Gastroesophageal sphincter (tissue), 4 donors: ENCODE measurements at regions not wholly inside any gene's neighbourhood (a gene's known extent, or its start where the extent isn't known, plus 50 kb on each side); places are given as distances from the start of the nearest gene placed in this dataset.

ENCODE experiments used
- ATAC-seq: fragments of 150-250 bp; one replicate; pipeline ENCODE4 v1.9.1; 2016; ENCODE audit warnings: mild to moderate bottlenecking, moderate library complexity
- H3K27ac ChIP-seq, 4 donors: fragments of 200-600 bp; sonication (generic) in 3 of 4; 1 replicate in 3 of 4; 2 replicates in 1 of 4; pipeline ENCODE4 v1.5.1; 2016 to 2019
- H3K27me3 ChIP-seq: fragments of 200-600 bp; sonication (generic); one replicate; pipeline ENCODE4 v1.5.1; 2019
- H3K36me3 ChIP-seq, 2 donors: fragments of 200-600 bp; sonication (generic); one replicate each; pipeline ENCODE4 v1.5.1; 2019; ENCODE audit warnings: control low read depth in 1 of 2
- H3K4me1 ChIP-seq, 3 donors: fragments of 200-600 bp; sonication (generic); 1 replicate in 2 of 3; 2 replicates in 1 of 3; pipeline ENCODE4 v1.5.1; 2016 to 2019; ENCODE audit warnings: control low read depth in 2 of 3
- H3K4me3 ChIP-seq, 2 donors: fragments of 200-600 bp; sonication (generic); one replicate each; pipeline ENCODE4 v1.5.1; 2019; ENCODE audit warnings: mild to moderate bottlenecking in 1 of 2, moderate library complexity in 1 of 2
- H3K9me3 ChIP-seq, 3 donors: fragments of 200-600 bp; sonication (generic); one replicate each; pipeline ENCODE4 v1.5.1; 2017 to 2019; ENCODE audit warnings: control low read depth in 2 of 3
- CTCF ChIP-seq, 4 experiments: fragments of 200-600 bp in 2 of 4; fragments of 450-650 bp in 2 of 4; sonication (generic) in 1 of 4; IDR thresholded peaks; one replicate each; pipeline ENCODE4 v1.5.1; 2017 to 2019; ENCODE audit warnings: antibody characterized with exemption in 4 of 4, mild to moderate bottlenecking in 2 of 4, moderate library complexity in 2 of 4
- EP300 ChIP-seq: sonication (generic); formaldehyde crosslinking; IDR thresholded peaks from one replicate; pipeline ENCODE4 v1.6.1; 2017; ENCODE audit warnings: antibody characterized with exemption, mild to moderate bottlenecking
- POLR2A ChIP-seq, 2 donors: fragments of 450-650 bp; IDR thresholded peaks; one replicate each; pipeline ENCODE4 v1.6.1; 2017; ENCODE audit warnings: antibody characterized with exemption in 2 of 2, mild to moderate bottlenecking in 2 of 2, moderate library complexity in 1 of 2
- POLR2AphosphoS5 ChIP-seq: sonication (generic); formaldehyde crosslinking; IDR thresholded peaks from one replicate; pipeline ENCODE4 v1.6.1; 2017; ENCODE audit warnings: antibody characterized with exemption
- WGBS, 2 donors: methylation state at CpG; one replicate each; pipeline ENCODE4 v1.1.5; 2018; ENCODE audit warnings: low coverage in 1 of 2; 5-methylcytosine and 5-hydroxymethylcytosine counted together

GRCh38 chr3:95715128-95715527 lies 1099.3 kb upstream of the EPHA6 start:
- H3K36me3 ChIP-seq, result no peaks in the 10 kb centered on the region
- no peaks in the 10 kb centered on the region for H3K27me3 ChIP-seq
- no peak for ATAC-seq
- 56 to 63% methylated on average over 2 to 3 of the region's 3 CpGs for WGBS, 2 donors
- H3K27ac ChIP-seq, result no peak overlapping the region
- H3K9me3 ChIP-seq, result no peaks in the 10 kb centered on the region
- no peaks in the 10 kb centered on the region for H3K4me1 ChIP-seq
- H3K4me3 ChIP-seq, result no peak overlapping the region
- TF ChIP-seq POLR2A (IDR thresholded peaks at IDR 0.05), result no peak
- TF ChIP-seq CTCF (IDR thresholded peaks at IDR 0.05), result no peak
- no peak for TF ChIP-seq EP300
- no peak for TF ChIP-seq POLR2AphosphoS5

DNA sequence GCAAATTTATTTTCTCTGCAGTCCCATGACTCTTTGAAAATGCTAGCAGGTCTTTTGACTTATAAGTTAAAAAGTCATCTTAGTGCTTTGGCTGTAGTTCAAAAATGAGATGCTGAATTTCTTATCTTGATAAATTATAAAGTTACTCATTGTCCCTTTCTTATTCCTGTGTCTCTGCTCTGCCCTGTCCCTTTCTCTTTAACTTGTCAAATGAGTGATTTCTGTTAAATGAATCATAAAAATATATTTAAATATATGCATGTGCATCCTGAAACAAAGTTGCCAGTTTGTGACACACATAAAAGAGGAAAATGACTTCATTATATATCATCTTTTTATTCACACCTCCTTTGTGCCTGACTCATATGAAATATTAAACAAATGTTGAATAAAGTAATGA lies 1097.3 kb upstream of the EPHA6 start:
- Histone ChIP-seq H3K27me3 (no peaks in the 10 kb centered on the region), H3K4me1 (no peaks in the 10 kb centered on the region), H3K9me3 (no peaks in the 10 kb centered on the region), H3K4me3 (no peak overlapping the region), H3K36me3 (no peaks in the 10 kb centered on the region), H3K27ac (no peak overlapping the region)
- no peak for TF ChIP-seq EP300
- TF ChIP-seq CTCF (IDR thresholded peaks at IDR 0.05), result no peak
- no peak for TF ChIP-seq POLR2AphosphoS5
- TF ChIP-seq POLR2A (IDR thresholded peaks at IDR 0.05), result no peak
- no peak for ATAC-seq

GRCh38 chr3:95718168-95718567 lies 1096.2 kb upstream of the EPHA6 start:
- no peaks in the 10 kb centered on the region for H3K4me1 ChIP-seq
- no peak overlapping the region for H3K27ac ChIP-seq
- H3K27me3 ChIP-seq, result no peaks in the 10 kb centered on the region
- no peaks in the 10 kb centered on the region for H3K36me3 ChIP-seq
- H3K4me3 ChIP-seq, result no peak overlapping the region
- H3K9me3 ChIP-seq, result no peaks in the 10 kb centered on the region
- ATAC-seq, result no peak
- TF ChIP-seq EP300, result no peak
- TF ChIP-seq POLR2AphosphoS5, result no peak
- TF ChIP-seq CTCF (IDR thresholded peaks at IDR 0.05), result no peak
- TF ChIP-seq POLR2A (IDR thresholded peaks at IDR 0.05), result no peak

GRCh38 chr3:95719481-95719880 lies 1094.9 kb upstream of the EPHA6 start:
- WGBS, 2 donors, result 47 to 64% methylated on average over 4 of the region's 4 CpGs
- Histone ChIP-seq H3K9me3 (no peaks in the 10 kb centered on the region), H3K27me3 (no peaks in the 10 kb centered on the region)

DNA sequence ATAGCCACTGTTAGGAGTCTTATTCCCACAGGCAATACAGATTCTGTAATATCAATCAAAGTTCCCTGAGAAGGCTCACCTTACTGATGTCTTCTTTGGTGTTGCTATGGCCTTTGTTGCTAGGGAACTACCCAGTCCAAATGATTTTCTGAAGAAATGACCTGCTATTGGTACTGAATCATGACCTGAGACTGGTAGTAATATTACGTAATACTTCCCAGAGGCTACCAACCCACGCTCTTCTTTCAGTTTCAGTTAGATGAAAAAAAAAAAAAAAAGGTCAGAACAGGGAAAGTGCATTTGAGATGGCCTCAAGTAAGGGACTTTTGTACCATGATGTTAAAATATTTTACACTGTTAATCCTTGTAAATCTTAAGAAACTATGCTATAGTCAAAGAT lies 1092.5 kb upstream of the EPHA6 start:
- H3K4me3 ChIP-seq, result no peak overlapping the region
- H3K4me1 ChIP-seq, result no peaks in the 10 kb centered on the region
- TF ChIP-seq POLR2A (IDR thresholded peaks at IDR 0.05) (no peak), CTCF (IDR thresholded peaks at IDR 0.05) (no peak), POLR2AphosphoS5 (no peak)
- H3K9me3 ChIP-seq, result no peaks in the 10 kb centered on the region
- no peak overlapping the region for H3K27ac ChIP-seq
- H3K27me3 ChIP-seq, result no peaks in the 10 kb centered on the region
- no peak for ATAC-seq
- 70 to 76% methylated on average over 2 of the region's 2 CpGs for WGBS, 2 donors
- no peaks in the 10 kb centered on the region for H3K36me3 ChIP-seq

More at GRCh38 chr3:95719481-95719880, 1094.9 kb upstream of the EPHA6 start:
- ATAC-seq, result no peak
- no peaks in the 10 kb centered on the region for H3K36me3 ChIP-seq
- TF ChIP-seq CTCF (IDR thresholded peaks at IDR 0.05), result no peak
- TF ChIP-seq POLR2AphosphoS5, result no peak
- TF ChIP-seq EP300, result no peak
- TF ChIP-seq POLR2A (IDR thresholded peaks at IDR 0.05), result no peak
- no peak overlapping the region for H3K4me3 ChIP-seq
- H3K27ac ChIP-seq, result no peak overlapping the region
- H3K4me1 ChIP-seq, result no peaks in the 10 kb centered on the region
